ENCODE measurements at regions not wholly inside any gene's neighbourhood (a gene's known extent, or its start where the extent isn't known, plus 50 kb on each side); places are given as distances from the start of the nearest gene placed in this dataset.

- TF ChIP-seq, protein P1, sequence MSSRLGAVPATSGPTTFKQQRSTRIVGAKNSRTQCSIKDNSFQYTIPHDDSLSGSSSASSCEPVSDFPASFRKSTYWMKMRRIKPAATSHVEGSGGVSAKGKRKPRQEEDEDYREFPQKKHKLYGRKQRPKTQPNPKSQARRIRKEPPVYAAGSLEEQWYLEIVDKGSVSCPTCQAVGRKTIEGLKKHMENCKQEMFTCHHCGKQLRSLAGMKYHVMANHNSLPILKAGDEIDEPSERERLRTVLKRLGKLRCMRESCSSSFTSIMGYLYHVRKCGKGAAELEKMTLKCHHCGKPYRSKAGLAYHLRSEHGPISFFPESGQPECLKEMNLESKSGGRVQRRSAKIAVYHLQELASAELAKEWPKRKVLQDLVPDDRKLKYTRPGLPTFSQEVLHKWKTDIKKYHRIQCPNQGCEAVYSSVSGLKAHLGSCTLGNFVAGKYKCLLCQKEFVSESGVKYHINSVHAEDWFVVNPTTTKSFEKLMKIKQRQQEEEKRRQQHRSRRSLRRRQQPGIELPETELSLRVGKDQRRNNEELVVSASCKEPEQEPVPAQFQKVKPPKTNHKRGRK (CRISPR knock-in tag; IDR thresholded peaks at IDR 0.05): no peak
- TF ChIP-seq POLR2G (IDR thresholded peaks at IDR 0.05; ENCODE audit: low read depth, low read length): no peak
- no peak for TF ChIP-seq ZBTB42 (CRISPR knock-in tag; IDR thresholded peaks at IDR 0.05)
Observed at GRCh38 chr18:9020221-9020620, 82.3 kb upstream of the NDUFV2 start (continued).

GRCh38 chr18:9021458-9021857 is 81.0 kb upstream of the NDUFV2 start:
- ATAC-seq (no peak), DNase-seq (ENCODE audit: low spot score) (no peak), FAIRE-seq (no peak)
- Histone ChIP-seq H4K20me1 (ENCODE audit: insufficient read depth, low read length) (no peaks in the 10 kb centered on the region), H3K79me2 (ENCODE audit: insufficient read depth, low read length) (no peaks in the 10 kb centered on the region), H3K27me3 (ENCODE audit: control insufficient read depth in 1 of 2, insufficient read depth in 2 of 2, low read length in 2 of 2) (peaks cover 0 to 3% of the 10 kb centered on the region in 2 experiments; a peak in 1 of 5 replicates), H3K4me2 (ENCODE audit: low read depth, low read length) (no peak overlapping the region), H3K9ac (ENCODE audit: insufficient read depth, low read depth, low read length) (no peak overlapping the region), H3K4me3 (replicated peaks in 1 of 3; ENCODE audit: insufficient read depth in 1 of 3, low read depth in 2 of 3, low read length in 3 of 3) (no peak overlapping the region), H3K9me3 (ENCODE audit: low read length) (no peaks in the 10 kb centered on the region), H2AFZ (ENCODE audit: low read length) (no peak overlapping the region), H3K36me3 (replicated peaks in 1 of 2; ENCODE audit: control insufficient read depth in 1 of 2, insufficient read depth in 2 of 2, low read length in 2 of 2) (no peaks in the 10 kb centered on the region), H3K4me1 (ENCODE audit: insufficient read depth, low read length) (peaks cover 15% of the 10 kb centered on the region), H3K27ac (ENCODE audit: extremely low read length, insufficient read depth, low read length) (no peak overlapping the region)
- ChIA-PET CTCF (ENCODE audit: low intra/inter-chr PET ratio, low total read pairs) (no interaction called here), POLR2A (no interaction called here)
- in situ Hi-C loops (cut with HindIII; ENCODE audit: extremely low pct_ligation_motif_present, low pct_unique_long_range_greater_than_20kb) (no loop called here), intact Hi-C loops (cut with micrococcal nuclease; ENCODE audit: unreplicated experiment) (no loop called here)
- BruUV-seq (replicated peaks): no TSS peak
- WGBS (ENCODE audit: low lambda C conversion rate): 42% methylated on average over 3 of the region's 3 CpGs
- TF ChIP-seq ZNF431 (CRISPR knock-in tag; IDR thresholded peaks at IDR 0.05; ENCODE audit: borderline replicate concordance, low read depth) (no peak), ZNF558 (CRISPR knock-in tag; IDR thresholded peaks at IDR 0.05; ENCODE audit: borderline replicate concordance) (no peak), ZNF737 (CRISPR knock-in tag; IDR thresholded peaks at IDR 0.05; ENCODE audit: borderline replicate concordance) (no peak), TBP (CRISPR knock-in tag; IDR thresholded peaks at IDR 0.05) (no peak), CSRNP2 (CRISPR knock-in tag; conservative IDR thresholded peaks at IDR 0.05; ENCODE audit: low read depth) (no peak)
- TF ChIP-seq, protein P2, sequence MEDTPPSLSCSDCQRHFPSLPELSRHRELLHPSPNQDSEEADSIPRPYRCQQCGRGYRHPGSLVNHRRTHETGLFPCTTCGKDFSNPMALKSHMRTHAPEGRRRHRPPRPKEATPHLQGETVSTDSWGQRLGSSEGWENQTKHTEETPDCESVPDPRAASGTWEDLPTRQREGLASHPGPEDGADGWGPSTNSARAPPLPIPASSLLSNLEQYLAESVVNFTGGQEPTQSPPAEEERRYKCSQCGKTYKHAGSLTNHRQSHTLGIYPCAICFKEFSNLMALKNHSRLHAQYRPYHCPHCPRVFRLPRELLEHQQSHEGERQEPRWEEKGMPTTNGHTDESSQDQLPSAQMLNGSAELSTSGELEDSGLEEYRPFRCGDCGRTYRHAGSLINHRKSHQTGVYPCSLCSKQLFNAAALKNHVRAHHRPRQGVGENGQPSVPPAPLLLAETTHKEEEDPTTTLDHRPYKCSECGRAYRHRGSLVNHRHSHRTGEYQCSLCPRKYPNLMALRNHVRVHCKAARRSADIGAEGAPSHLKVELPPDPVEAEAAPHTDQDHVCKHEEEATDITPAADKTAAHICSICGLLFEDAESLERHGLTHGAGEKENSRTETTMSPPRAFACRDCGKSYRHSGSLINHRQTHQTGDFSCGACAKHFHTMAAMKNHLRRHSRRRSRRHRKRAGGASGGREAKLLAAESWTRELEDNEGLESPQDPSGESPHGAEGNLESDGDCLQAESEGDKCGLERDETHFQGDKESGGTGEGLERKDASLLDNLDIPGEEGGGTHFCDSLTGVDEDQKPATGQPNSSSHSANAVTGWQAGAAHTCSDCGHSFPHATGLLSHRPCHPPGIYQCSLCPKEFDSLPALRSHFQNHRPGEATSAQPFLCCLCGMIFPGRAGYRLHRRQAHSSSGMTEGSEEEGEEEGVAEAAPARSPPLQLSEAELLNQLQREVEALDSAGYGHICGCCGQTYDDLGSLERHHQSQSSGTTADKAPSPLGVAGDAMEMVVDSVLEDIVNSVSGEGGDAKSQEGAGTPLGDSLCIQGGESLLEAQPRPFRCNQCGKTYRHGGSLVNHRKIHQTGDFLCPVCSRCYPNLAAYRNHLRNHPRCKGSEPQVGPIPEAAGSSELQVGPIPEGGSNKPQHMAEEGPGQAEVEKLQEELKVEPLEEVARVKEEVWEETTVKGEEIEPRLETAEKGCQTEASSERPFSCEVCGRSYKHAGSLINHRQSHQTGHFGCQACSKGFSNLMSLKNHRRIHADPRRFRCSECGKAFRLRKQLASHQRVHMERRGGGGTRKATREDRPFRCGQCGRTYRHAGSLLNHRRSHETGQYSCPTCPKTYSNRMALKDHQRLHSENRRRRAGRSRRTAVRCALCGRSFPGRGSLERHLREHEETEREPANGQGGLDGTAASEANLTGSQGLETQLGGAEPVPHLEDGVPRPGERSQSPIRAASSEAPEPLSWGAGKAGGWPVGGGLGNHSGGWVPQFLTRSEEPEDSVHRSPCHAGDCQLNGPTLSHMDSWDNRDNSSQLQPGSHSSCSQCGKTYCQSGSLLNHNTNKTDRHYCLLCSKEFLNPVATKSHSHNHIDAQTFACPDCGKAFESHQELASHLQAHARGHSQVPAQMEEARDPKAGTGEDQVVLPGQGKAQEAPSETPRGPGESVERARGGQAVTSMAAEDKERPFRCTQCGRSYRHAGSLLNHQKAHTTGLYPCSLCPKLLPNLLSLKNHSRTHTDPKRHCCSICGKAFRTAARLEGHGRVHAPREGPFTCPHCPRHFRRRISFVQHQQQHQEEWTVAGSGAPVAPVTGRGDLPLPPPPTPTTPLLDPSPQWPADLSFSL (CRISPR knock-in tag; IDR thresholded peaks at IDR 0.05): no peak
- TF ChIP-seq, protein P3, sequence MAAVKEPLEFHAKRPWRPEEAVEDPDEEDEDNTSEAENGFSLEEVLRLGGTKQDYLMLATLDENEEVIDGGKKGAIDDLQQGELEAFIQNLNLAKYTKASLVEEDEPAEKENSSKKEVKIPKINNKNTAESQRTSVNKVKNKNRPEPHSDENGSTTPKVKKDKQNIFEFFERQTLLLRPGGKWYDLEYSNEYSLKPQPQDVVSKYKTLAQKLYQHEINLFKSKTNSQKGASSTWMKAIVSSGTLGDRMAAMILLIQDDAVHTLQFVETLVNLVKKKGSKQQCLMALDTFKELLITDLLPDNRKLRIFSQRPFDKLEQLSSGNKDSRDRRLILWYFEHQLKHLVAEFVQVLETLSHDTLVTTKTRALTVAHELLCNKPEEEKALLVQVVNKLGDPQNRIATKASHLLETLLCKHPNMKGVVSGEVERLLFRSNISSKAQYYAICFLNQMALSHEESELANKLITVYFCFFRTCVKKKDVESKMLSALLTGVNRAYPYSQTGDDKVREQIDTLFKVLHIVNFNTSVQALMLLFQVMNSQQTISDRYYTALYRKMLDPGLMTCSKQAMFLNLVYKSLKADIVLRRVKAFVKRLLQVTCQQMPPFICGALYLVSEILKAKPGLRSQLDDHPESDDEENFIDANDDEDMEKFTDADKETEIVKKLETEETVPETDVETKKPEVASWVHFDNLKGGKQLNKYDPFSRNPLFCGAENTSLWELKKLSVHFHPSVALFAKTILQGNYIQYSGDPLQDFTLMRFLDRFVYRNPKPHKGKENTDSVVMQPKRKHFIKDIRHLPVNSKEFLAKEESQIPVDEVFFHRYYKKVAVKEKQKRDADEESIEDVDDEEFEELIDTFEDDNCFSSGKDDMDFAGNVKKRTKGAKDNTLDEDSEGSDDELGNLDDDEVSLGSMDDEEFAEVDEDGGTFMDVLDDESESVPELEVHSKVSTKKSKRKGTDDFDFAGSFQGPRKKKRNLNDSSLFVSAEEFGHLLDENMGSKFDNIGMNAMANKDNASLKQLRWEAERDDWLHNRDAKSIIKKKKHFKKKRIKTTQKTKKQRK (IDR thresholded peaks at IDR 0.05; ENCODE audit: low read length): no peak
